SJCRH30 (cell line): ENCODE measurements at regions not wholly inside any gene's neighbourhood (a gene's known extent, or its start where the extent isn't known, plus 50 kb on each side); places are given as distances from the start of the nearest gene placed in this dataset.

ENCODE experiments used
- DNase-seq, 2 experiments: peaks; one replicate each; pipeline ENCODE4 v3.0.0-alpha.2; 2015 to 2020
- H3K27ac ChIP-seq: fragments of 250-450 bp; sonication (Bioruptor Pico); 2 replicates; pipeline ENCODE4 v1.5.1; 2020; ENCODE audit warnings: mild to moderate bottlenecking, moderate library complexity
- H3K27me3 ChIP-seq: fragments of 250-450 bp; sonication (Bioruptor Pico); 2 replicates; pipeline ENCODE4 v1.5.1; 2020; ENCODE audit warnings: mild to moderate bottlenecking, moderate library complexity
- H3K36me3 ChIP-seq: fragments of 250-450 bp; sonication (Bioruptor Pico); 2 replicates; pipeline ENCODE4 v1.5.1; 2020; ENCODE audit warnings: mild to moderate bottlenecking, moderate library complexity
- H3K4me1 ChIP-seq: fragments of 250-450 bp; sonication (Bioruptor Pico); 2 replicates; pipeline ENCODE4 v1.5.1; 2020; ENCODE audit warnings: mild to moderate bottlenecking, moderate library complexity
- H3K4me3 ChIP-seq: fragments of 250-450 bp; sonication (Bioruptor Pico); 2 replicates; pipeline ENCODE4 v1.5.1; 2020; ENCODE audit warnings: mild to moderate bottlenecking, moderate library complexity
- H3K9me3 ChIP-seq: fragments of 250-450 bp; sonication (Bioruptor Pico); replicated peaks from 2 replicates; pipeline ENCODE4 v1.5.1; 2020; ENCODE audit warnings: mild to moderate bottlenecking, moderate library complexity

GRCh38 chr16:54340531-54340930, 53.9 kb upstream of the IRX3 start:
- no peak for DNase-seq
- Histone ChIP-seq H3K9me3 (no peaks in the 10 kb centered on the region), H3K36me3 (no peaks in the 10 kb centered on the region), H3K4me3 (no peak overlapping the region), H3K4me1 (peaks cover 8% of the 10 kb centered on the region), H3K27ac (no peak overlapping the region), H3K27me3 (no peaks in the 10 kb centered on the region)

GRCh38 chr16:54336631-54337204, 50.1 kb upstream of the IRX3 start:
- DNase-seq, result no peak
- Histone ChIP-seq H3K4me3 (no peak overlapping the region), H3K4me1 (no peaks in the 10 kb centered on the region), H3K27me3 (no peaks in the 10 kb centered on the region), H3K9me3 (no peaks in the 10 kb centered on the region), H3K27ac (no peak overlapping the region), H3K36me3 (no peaks in the 10 kb centered on the region)
